Muscle of leg (tissue), 3 donors: ENCODE measurements at regions not wholly inside any gene's neighbourhood (a gene's known extent, or its start where the extent isn't known, plus 50 kb on each side); places are given as distances from the start of the nearest gene placed in this dataset.
"Not testable (repeated sequence)": the region's sequence is repeated elsewhere in the genome, so short reads cannot be mapped to it uniquely, and the experiment has no call there.

Source experiments
- DNase-seq: peaks from one replicate; pipeline ENCODE4 v3.0.0; 2013
- H3K27ac ChIP-seq: one replicate; pipeline ENCODE4 v1.5.1; 2013; ENCODE audit warnings: mild to moderate bottlenecking, low read length, control low read depth
- H3K27me3 ChIP-seq: one replicate; pipeline ENCODE4 v1.6.1; 2013; ENCODE audit warnings: low read length; ENCODE audit not compliant: control insufficient read depth, insufficient read depth
- H3K36me3 ChIP-seq: one replicate; pipeline ENCODE4 v1.6.1; 2013; ENCODE audit warnings: low read length; ENCODE audit not compliant: control insufficient read depth, insufficient read depth
- H3K4me1 ChIP-seq: one replicate; pipeline ENCODE4 v1.6.1; 2013; ENCODE audit warnings: low read length; ENCODE audit not compliant: control insufficient read depth, insufficient read depth
- H3K4me3 ChIP-seq: one replicate; pipeline ENCODE4 v1.5.1; 2013; ENCODE audit warnings: low read length, control low read depth
- H3K9me3 ChIP-seq: replicated peaks from 2 replicates; pipeline ENCODE4 v1.6.1; 2013; ENCODE audit warnings: low read depth, low read length; ENCODE audit not compliant: control insufficient read depth
- WGBS: methylation state at CpG from one replicate; pipeline ENCODE4 v1.1.5; 2013; ENCODE audit warnings: missing lambda C conversion rate; ENCODE audit not compliant: insufficient coverage; 5-methylcytosine and 5-hydroxymethylcytosine counted together

GRCh38 chrX:35305037-35305436, 362.4 kb downstream of the FAM47B start:
- not testable (repeated sequence) for H3K4me3 ChIP-seq, H3K27me3 ChIP-seq, H3K9me3 ChIP-seq, H3K27ac ChIP-seq, DNase-seq, H3K4me1 ChIP-seq, H3K36me3 ChIP-seq

- Histone ChIP-seq H3K4me1 (no peaks in the 10 kb centered on the region), H3K27ac (no peak overlapping the region), H3K27me3 (no peaks in the 10 kb centered on the region), H3K9me3 (no peaks in the 10 kb centered on the region), H3K4me3 (no peak overlapping the region), H3K36me3 (no peaks in the 10 kb centered on the region)
- no peak for DNase-seq
- WGBS = 38% methylated on average over 1 of the region's 3 CpGs
These were observed 397.2 kb downstream of the FAM47B start for GRCh38 chrX:35339796-35340195.

DNA sequence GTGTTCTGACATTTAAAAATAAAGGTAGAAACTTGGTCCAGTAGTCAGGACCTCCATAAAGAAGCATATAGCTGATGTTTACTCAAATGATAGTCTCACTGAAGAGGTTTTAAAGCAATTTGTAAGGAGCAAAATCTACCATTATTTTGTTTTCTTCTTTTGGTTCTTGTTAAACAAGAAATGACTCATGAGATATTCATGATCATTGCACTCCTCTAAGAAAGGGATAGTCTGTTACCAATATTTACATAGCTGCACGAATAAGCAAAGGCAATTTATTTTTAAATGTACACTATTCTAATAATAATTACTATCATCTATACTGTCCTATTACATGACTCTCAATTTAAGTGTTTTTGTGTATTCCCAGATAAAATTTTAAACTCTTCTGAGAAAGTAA, 397.9 kb downstream of the FAM47B start:
- Histone ChIP-seq H3K27ac (no peak overlapping the region), H3K9me3 (no peaks in the 10 kb centered on the region), H3K27me3 (no peaks in the 10 kb centered on the region), H3K4me1 (no peaks in the 10 kb centered on the region), H3K36me3 (no peaks in the 10 kb centered on the region), H3K4me3 (no peak overlapping the region)
- DNase-seq = no peak
- WGBS = no CpG with 5 or more reads among the region's 1 CpG

GRCh38 chrX:35351212-35351611, 408.6 kb downstream of the FAM47B start:
- no peak for DNase-seq
- no peak overlapping the region for H3K27ac ChIP-seq
- H3K36me3 ChIP-seq = no peaks in the 10 kb centered on the region
- H3K27me3 ChIP-seq = peaks cover 5% of the 10 kb centered on the region
- no CpG with 5 or more reads among the region's 1 CpG for WGBS
- H3K4me1 ChIP-seq = no peaks in the 10 kb centered on the region
- H3K9me3 ChIP-seq = no peaks in the 10 kb centered on the region
- no peak overlapping the region for H3K4me3 ChIP-seq

GRCh38 chrX:35351795-35352483, 409.3 kb downstream of the FAM47B start:
- H3K36me3 ChIP-seq = no peaks in the 10 kb centered on the region
- H3K4me1 ChIP-seq = no peaks in the 10 kb centered on the region
- H3K4me3 ChIP-seq = no peak overlapping the region
- no peaks in the 10 kb centered on the region for H3K9me3 ChIP-seq
- 50% methylated on average over 1 of the region's 5 CpGs for WGBS
- DNase-seq = peak; percentile 35
- peaks cover 5% of the 10 kb centered on the region for H3K27me3 ChIP-seq
- no peak overlapping the region for H3K27ac ChIP-seq

- peaks cover 9% of the 10 kb centered on the region for H3K27me3 ChIP-seq
- no peaks in the 10 kb centered on the region for H3K9me3 ChIP-seq
- no peak for DNase-seq
- H3K4me1 ChIP-seq = no peaks in the 10 kb centered on the region
- no CpG with 5 or more reads among the region's 3 CpGs for WGBS
- H3K27ac ChIP-seq = no peak overlapping the region
- no peak overlapping the region for H3K4me3 ChIP-seq
- H3K36me3 ChIP-seq = no peaks in the 10 kb centered on the region
These were observed 415.1 kb downstream of the FAM47B start for GRCh38 chrX:35357656-35358055.

- H3K27ac ChIP-seq = no peak overlapping the region
- no peak for DNase-seq
- no peaks in the 10 kb centered on the region for H3K9me3 ChIP-seq
- WGBS = 71% methylated on average over 1 of the region's 4 CpGs
- peaks cover 16% of the 10 kb centered on the region for H3K27me3 ChIP-seq
- no peaks in the 10 kb centered on the region for H3K36me3 ChIP-seq
- no peak overlapping the region for H3K4me3 ChIP-seq
- H3K4me1 ChIP-seq = no peaks in the 10 kb centered on the region
These were observed 420.3 kb downstream of the FAM47B start for GRCh38 chrX:35362866-35363265.

GRCh38 chrX:35374116-35374515, 424.0 kb upstream of the MAGEB16 start:
- Histone ChIP-seq H3K27ac (no peak overlapping the region), H3K4me3 (no peak overlapping the region), H3K4me1 (no peaks in the 10 kb centered on the region), H3K36me3 (no peaks in the 10 kb centered on the region), H3K9me3 (no peaks in the 10 kb centered on the region), H3K27me3 (no peaks in the 10 kb centered on the region)
- no peak for DNase-seq
- no CpG with 5 or more reads among the region's 1 CpG for WGBS

GRCh38 chrX:35380808-35381700, 417.1 kb upstream of the MAGEB16 start:
- H3K27me3 ChIP-seq = peaks cover 3% of the 10 kb centered on the region
- H3K27ac ChIP-seq = no peak overlapping the region
- WGBS = 71% methylated on average over 5 of the region's 6 CpGs
- no peaks in the 10 kb centered on the region for H3K9me3 ChIP-seq
- H3K4me1 ChIP-seq = no peaks in the 10 kb centered on the region
- DNase-seq = peak; percentile 11
- H3K4me3 ChIP-seq = no peak overlapping the region
- no peaks in the 10 kb centered on the region for H3K36me3 ChIP-seq

DNA sequence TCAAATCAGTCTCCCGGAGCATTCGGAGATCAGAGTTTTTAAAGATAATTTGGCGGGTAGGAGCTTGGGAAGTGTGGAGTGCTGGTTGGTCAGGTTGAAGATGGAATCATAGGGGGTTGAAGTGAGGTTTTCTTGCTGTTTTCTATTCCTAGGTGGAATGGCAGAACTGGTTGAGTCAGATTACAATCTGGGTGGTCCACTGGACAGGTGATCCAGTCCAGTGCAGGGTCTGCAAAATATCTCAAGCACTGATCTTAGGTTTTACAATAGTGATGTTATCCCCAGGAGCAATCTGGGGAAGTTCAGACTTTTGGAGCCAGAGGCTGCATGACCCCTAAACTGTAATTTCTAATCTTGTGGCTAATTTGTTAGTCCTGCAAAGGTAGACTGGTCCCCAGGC, 416.4 kb upstream of the MAGEB16 start:
- not testable (repeated sequence) for DNase-seq, H3K36me3 ChIP-seq, H3K4me3 ChIP-seq, H3K4me1 ChIP-seq, H3K27ac ChIP-seq, H3K9me3 ChIP-seq, H3K27me3 ChIP-seq
- WGBS = 88% methylated on average over 3 of the region's 3 CpGs
